GM18511 (cell line): ENCODE measurements at regions not wholly inside any gene's neighbourhood (a gene's known extent, or its start where the extent isn't known, plus 50 kb on each side); places are given as distances from the start of the nearest gene placed in this dataset.

Experiments used
- ATAC-seq: cut with Tn5 transposase; IDR thresholded peaks from one replicate; pipeline ENCODE4 v1.9.1; 2021; ENCODE audit warnings: mild to moderate bottlenecking, moderate library complexity; ENCODE audit not compliant: unreplicated experiment

DNA sequence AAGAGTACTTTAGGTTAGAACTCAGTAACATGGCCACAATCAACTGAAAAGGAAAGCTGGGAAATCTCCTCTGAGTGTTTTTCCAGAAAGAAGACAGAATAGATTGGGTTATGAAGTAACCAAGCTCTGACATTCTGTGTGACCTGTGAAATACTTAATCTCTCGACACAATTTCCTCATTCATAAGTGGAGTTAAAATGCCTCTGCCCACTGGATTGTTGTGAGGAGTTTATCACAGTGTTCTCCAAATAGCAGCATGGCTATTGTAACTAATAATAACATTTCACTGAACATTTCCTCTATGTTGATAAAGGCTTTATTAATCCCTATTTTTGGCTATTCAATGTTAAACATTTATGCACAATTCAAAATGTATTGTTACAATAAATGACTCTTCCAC lies 311.0 kb downstream of the GABRB2 start:
- no peak for ATAC-seq

GRCh38 chr5:161233553-161233952 lies 313.0 kb downstream of the GABRB2 start:
- ATAC-seq = no peak

DNA sequence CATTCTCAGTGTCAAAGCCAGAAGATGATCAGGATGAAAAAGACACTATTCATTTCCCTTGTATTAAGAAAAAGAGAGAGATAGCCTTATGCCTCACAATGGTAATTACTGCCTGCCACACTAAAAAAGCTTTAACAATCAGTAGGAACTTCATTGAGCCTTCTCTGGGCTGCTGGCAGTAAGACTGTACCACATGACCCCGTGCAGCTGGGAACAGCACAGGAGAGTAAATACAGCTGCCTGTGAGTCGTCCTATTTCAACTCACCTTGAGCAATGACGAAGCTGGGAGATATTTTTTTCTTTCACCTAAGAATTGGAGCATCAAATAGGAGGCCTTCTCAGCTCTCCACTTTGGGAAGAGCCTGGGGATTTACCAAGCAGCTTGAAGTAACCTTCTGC lies 316.3 kb downstream of the GABRB2 start:
- ATAC-seq = no peak

- no peak for ATAC-seq
Observed at GRCh38 chr5:161219816-161220215, 326.7 kb downstream of the GABRB2 start.

GRCh38 chr5:161216877-161217276 lies 329.6 kb downstream of the GABRB2 start:
- ATAC-seq = no peak

GRCh38 chr5:161212123-161212712 lies 334.3 kb downstream of the GABRB2 start:
- ATAC-seq = no peak

DNA sequence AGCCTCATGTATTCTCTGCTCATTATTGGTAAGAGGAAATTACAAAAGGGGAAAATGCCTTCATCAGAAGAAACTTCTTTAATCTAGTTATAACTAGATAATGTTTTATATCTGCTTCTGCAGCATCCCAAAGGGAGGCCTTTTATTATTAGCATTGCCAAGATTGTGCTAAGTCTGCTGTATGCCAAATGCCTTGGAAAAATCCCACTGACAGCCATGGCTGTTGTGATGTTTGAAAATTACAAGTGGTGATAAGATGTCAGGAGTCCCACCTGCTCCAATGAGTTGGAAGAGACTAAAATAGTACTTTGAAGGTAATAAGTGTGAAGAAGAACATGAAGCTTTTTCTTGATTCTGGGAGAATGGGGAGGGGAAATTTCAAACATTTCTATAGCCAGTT lies 345.0 kb downstream of the GABRB2 start:
- ATAC-seq = no peak

DNA sequence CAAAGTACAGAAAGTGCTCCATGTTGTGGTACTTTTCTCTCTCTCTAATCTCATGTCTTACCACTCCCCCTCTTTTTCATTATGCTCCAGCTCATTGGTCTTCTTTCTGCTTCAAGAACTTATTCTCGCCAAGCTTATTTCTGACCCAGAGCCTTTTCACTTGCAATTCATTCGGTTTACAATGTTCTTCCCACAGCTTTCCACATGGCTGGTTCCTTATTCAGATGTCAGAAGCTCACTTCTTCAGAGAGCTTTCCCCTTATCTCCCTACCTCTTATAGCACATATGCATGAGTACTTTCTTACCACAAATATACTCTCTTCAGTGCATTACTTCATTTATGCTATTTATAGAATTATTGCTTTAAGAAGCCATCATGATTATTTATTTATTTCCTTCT lies 338.8 kb upstream of the ATP10B start:
- ATAC-seq = no peak

DNA sequence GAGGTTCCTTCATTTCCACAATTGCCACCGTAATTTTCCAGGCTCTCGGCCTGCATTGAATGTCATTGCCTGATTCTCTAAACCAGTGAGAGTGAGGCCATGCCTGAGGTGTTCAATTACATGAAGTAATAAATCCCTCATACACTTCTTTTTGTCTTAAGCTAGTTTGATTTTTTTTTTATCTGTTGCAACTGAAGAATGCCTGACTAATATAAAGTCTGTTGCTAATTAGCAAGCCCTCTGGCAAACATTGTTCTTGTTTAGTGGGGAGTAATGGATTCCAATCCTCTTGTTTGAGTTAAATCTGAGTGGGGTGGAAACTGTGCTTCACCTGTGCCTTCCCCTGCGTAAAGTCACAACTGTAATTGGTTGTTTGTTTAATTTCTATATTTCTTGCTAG lies 338.1 kb upstream of the ATP10B start:
- no peak for ATAC-seq

GRCh38 chr5:161189452-161189851 lies 337.4 kb upstream of the ATP10B start:
- ATAC-seq = no peak

- ATAC-seq = no peak
Observed at GRCh38 chr5:161183559-161183958, 331.5 kb upstream of the ATP10B start.

DNA sequence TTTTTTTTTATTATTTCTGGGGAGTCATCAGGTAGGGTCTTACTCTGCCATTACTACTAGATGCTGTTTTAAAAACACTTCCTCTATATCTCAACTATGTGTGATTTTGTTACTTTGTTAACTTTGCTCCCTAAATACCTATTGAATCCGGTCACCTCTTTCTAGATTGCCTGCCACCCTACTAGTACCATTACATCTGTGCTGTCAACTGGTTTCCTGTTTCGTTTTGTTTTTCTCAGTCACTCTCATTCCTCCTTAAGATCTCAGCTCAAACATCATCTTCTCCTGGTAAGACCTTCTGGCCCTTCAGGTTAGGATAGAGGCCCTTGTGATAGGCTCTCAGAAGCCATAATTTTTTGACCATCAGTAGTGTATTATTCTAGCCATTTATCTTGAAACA lies 324.2 kb upstream of the ATP10B start:
- ATAC-seq = no peak

- no peak for ATAC-seq
Observed at GRCh38 chr5:161169776-161170175, 317.8 kb upstream of the ATP10B start.

- ATAC-seq = no peak
Observed at GRCh38 chr5:161167016-161167767, 315.2 kb upstream of the ATP10B start.

GRCh38 chr5:161165998-161166660 lies 314.1 kb upstream of the ATP10B start:
- ATAC-seq = no peak

- ATAC-seq = no peak
Observed at GRCh38 chr5:161157925-161158324, 305.9 kb upstream of the ATP10B start.

DNA sequence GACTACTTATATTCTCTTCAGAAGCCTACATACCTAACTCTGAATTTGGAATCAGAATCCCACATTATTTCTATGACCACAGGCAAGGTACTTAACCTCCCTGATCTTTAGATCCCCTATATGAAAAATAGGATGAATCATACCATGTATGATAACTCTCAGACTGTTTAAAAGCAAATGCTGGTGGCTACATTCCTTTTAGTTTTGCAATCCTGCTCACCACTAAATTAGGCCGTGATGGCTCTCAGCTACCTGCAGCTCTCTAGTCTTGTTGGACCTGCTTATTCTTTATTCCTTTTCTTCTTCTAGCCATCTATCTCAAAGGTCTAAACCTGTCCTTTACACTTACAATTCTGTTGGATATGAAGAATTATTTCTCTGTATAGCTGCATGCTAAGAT lies 303.4 kb upstream of the ATP10B start:
- no peak for ATAC-seq

GRCh38 chr5:161152415-161152940 lies 300.5 kb upstream of the ATP10B start:
- no peak for ATAC-seq

GRCh38 chr5:161150441-161150988 lies 298.5 kb upstream of the ATP10B start:
- no peak for ATAC-seq

GRCh38 chr5:161149078-161149477 lies 297.1 kb upstream of the ATP10B start:
- no peak for ATAC-seq

GRCh38 chr5:161138751-161139455 lies 286.9 kb upstream of the ATP10B start:
- ATAC-seq = peak; percentile 61
